H9 (cell line): ENCODE measurements at regions not wholly inside any gene's neighbourhood (a gene's known extent, or its start where the extent isn't known, plus 50 kb on each side); places are given as distances from the start of the nearest gene placed in this dataset.

Source experiments
- DNase-seq: peaks from one replicate; pipeline ENCODE4 v3.0.0-alpha.2; 2017
- H2AFZ ChIP-seq: one replicate; pipeline ENCODE4 v1.6.1; 2013; ENCODE audit warnings: mild to moderate bottlenecking, low read length, control low read depth, moderate library complexity
- H2AK5ac ChIP-seq: 2 replicates; pipeline ENCODE4 v1.6.1; 2013; ENCODE audit warnings: low read length, control low read depth, mixed read lengths; ENCODE audit not compliant: insufficient read length
- H2BK120ac ChIP-seq: one replicate; pipeline ENCODE4 v1.6.1; 2013; ENCODE audit warnings: low read depth, mild to moderate bottlenecking, low read length, control low read depth, inconsistent platforms; ENCODE audit not compliant: poor library complexity, severe bottlenecking
- H2BK12ac ChIP-seq: 2 replicates; pipeline ENCODE4 v1.6.1; 2013; ENCODE audit warnings: low read length, control low read depth, mixed read lengths, low read depth; ENCODE audit not compliant: insufficient read length
- H2BK15ac ChIP-seq: 2 replicates; pipeline ENCODE4 v1.6.1; 2013; ENCODE audit warnings: low read depth, low read length, control low read depth
- H2BK20ac ChIP-seq: one replicate; pipeline ENCODE4 v1.6.1; 2013; ENCODE audit warnings: low read depth, mild to moderate bottlenecking, low read length, control low read depth, inconsistent platforms; ENCODE audit not compliant: poor library complexity, severe bottlenecking
- H2BK5ac ChIP-seq: 2 replicates; pipeline ENCODE4 v1.6.1; 2013; ENCODE audit warnings: low read length, control low read depth, mixed read lengths; ENCODE audit not compliant: insufficient read length
- H3K14ac ChIP-seq: 2 replicates; pipeline ENCODE4 v1.6.1; 2013; ENCODE audit warnings: low read length, control low read depth; ENCODE audit not compliant: insufficient read depth
- H3K18ac ChIP-seq: 2 replicates; pipeline ENCODE4 v1.6.1; 2013; ENCODE audit warnings: low read depth, mild to moderate bottlenecking, mixed read lengths, low read length, control low read depth; ENCODE audit not compliant: insufficient read length
- H3K23ac ChIP-seq: 2 replicates; pipeline ENCODE4 v1.6.1; 2013; ENCODE audit warnings: low read length, control low read depth, mixed read lengths, low read depth; ENCODE audit not compliant: insufficient read length
- H3K23me2 ChIP-seq: 2 replicates; pipeline ENCODE4 v1.6.1; 2013; ENCODE audit warnings: low read depth, mild to moderate bottlenecking, mixed read lengths, low read length, control low read depth; ENCODE audit not compliant: insufficient read length, poor library complexity, severe bottlenecking
- H3K27ac ChIP-seq: 2 replicates; pipeline ENCODE4 v1.5.1; 2013; ENCODE audit warnings: low read length, control low read depth, mixed read lengths, low read depth; ENCODE audit not compliant: insufficient read length
- H3K27me3 ChIP-seq: 2 replicates; pipeline ENCODE4 v1.6.1; 2013; ENCODE audit warnings: low read length, control low read depth, inconsistent platforms; ENCODE audit not compliant: insufficient read depth
- H3K4ac ChIP-seq: 2 replicates; pipeline ENCODE4 v1.6.1; 2013; ENCODE audit warnings: low read depth, mild to moderate bottlenecking, control low read depth, inconsistent platforms, low read length, moderate library complexity
- H3K4me1 ChIP-seq: 2 replicates; pipeline ENCODE4 v1.6.1; 2013; ENCODE audit warnings: low read length, control low read depth, inconsistent platforms; ENCODE audit not compliant: insufficient read depth
- H3K4me2 ChIP-seq: 2 replicates; pipeline ENCODE4 v1.6.1; 2013; ENCODE audit warnings: low read length, control low read depth, mixed read lengths; ENCODE audit not compliant: insufficient read length, insufficient read depth
- H3K56ac ChIP-seq: 2 replicates; pipeline ENCODE4 v1.6.1; 2013; ENCODE audit warnings: low read depth, mild to moderate bottlenecking, mixed read lengths, low read length, control low read depth; ENCODE audit not compliant: insufficient read length
- H3K79me1 ChIP-seq: 2 replicates; pipeline ENCODE4 v1.6.1; 2013; ENCODE audit warnings: low read depth, mild to moderate bottlenecking, moderate library complexity, low read length, control low read depth, inconsistent platforms; ENCODE audit not compliant: insufficient read depth, poor library complexity, severe bottlenecking
- H3K79me2 ChIP-seq: 2 replicates; pipeline ENCODE4 v1.6.1; 2013; ENCODE audit warnings: low read length, control low read depth, inconsistent platforms; ENCODE audit not compliant: insufficient read depth
- H3K9ac ChIP-seq: 2 replicates; pipeline ENCODE4 v1.6.1; 2013; ENCODE audit warnings: low read length, control low read depth, mixed read lengths; ENCODE audit not compliant: insufficient read length; ENCODE audit errors: extremely low read depth
- H3K9me3 ChIP-seq: one replicate; pipeline ENCODE4 v1.6.1; 2013; ENCODE audit warnings: low read depth, low read length, inconsistent platforms; ENCODE audit not compliant: control insufficient read depth
- H3T11ph ChIP-seq: one replicate; pipeline ENCODE4 v1.6.1; 2013; ENCODE audit warnings: mild to moderate bottlenecking, low read length, control low read depth, inconsistent platforms
- H4K20me1 ChIP-seq: one replicate; pipeline ENCODE4 v1.6.1; 2013; ENCODE audit not compliant: control insufficient read depth, insufficient read length, insufficient read depth
- H4K5ac ChIP-seq: 2 replicates; pipeline ENCODE4 v1.6.1; 2013; ENCODE audit warnings: low read depth, mild to moderate bottlenecking, mixed read lengths, low read length, control low read depth; ENCODE audit not compliant: insufficient read length
- H4K8ac ChIP-seq: replicated peaks from 2 replicates; pipeline ENCODE4 v1.6.1; 2013; ENCODE audit warnings: low read length, control low read depth, mixed read lengths, low read depth; ENCODE audit not compliant: insufficient read length
- H4K91ac ChIP-seq: 2 replicates; pipeline ENCODE4 v1.6.1; 2013; ENCODE audit warnings: low read depth, mild to moderate bottlenecking, moderate library complexity, mixed read lengths, low read length, control low read depth; ENCODE audit not compliant: insufficient read length
- H3K27ac Mint-ChIP-seq, 3 experiments: 2 replicates in 2 of 3; 3 replicates in 1 of 3; pipeline ENCODE4 v1.8.0; 2020 to 2021; ENCODE audit warnings: mixed read lengths in 3 of 3, mild to moderate bottlenecking in 1 of 3, moderate library complexity in 1 of 3
- H3K27me3 Mint-ChIP-seq: 2 replicates; pipeline ENCODE4 v1.8.0; 2021; ENCODE audit warnings: low read depth, mild to moderate bottlenecking, moderate library complexity, mixed read lengths
- H3K36me3 Mint-ChIP-seq, 3 experiments: 2 replicates in 2 of 3; 3 replicates in 1 of 3; pipeline ENCODE4 v1.8.0; 2020 to 2021; ENCODE audit warnings: low read depth in 3 of 3, mixed read lengths in 3 of 3; ENCODE audit not compliant: insufficient read depth in 1 of 3
- H3K4me1 Mint-ChIP-seq, 2 experiments: 2 replicates each; pipeline ENCODE4 v1.8.0; 2020; ENCODE audit warnings: mixed read lengths in 2 of 2
- H3K4me3 Mint-ChIP-seq, 2 experiments: 2 replicates in 1 of 2; 3 replicates in 1 of 2; pipeline ENCODE4 v1.8.0; 2020 to 2021; ENCODE audit warnings: mild to moderate bottlenecking in 2 of 2, mixed read lengths in 2 of 2, moderate library complexity in 1 of 2
- H3K9me3 Mint-ChIP-seq, 2 experiments: 2 replicates in 1 of 2; 3 replicates in 1 of 2; pipeline ENCODE4 v1.8.0; 2020; ENCODE audit warnings: mild to moderate bottlenecking in 2 of 2, mixed read lengths in 2 of 2, moderate library complexity in 1 of 2
- TF ChIP-seq, protein P1 (sequence below): fragments of 200-600 bp; sonication (generic); conservative IDR thresholded peaks from 3 replicates; pipeline ENCODE4 v1.8.0; 2021; ENCODE audit warnings: antibody characterized with exemption, mild to moderate bottlenecking

DNA sequence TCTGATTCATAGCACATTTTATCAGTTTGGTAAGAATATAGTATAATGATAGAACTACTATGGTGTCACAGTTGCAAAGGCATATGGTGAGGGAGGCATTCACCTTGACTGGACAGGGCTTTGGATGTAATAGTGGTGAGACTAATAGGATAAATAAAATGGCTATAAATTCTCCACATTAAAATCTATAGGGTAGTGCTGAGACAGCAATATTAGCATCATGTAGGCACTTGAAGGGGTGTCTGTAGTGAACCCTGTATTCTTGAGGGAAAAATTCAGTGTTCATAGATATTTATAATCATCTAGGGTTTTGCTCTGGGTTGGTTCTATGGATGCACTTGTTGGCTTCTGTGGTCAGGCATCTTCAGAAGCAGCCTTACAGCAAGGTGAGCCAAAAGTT lies 59.3 kb upstream of the ICA1 start:
- H3K4me1 Mint-ChIP-seq: peaks cover 0 to 5% of the 10 kb centered on the region in 2 experiments; a peak in 1 of 4 replicates
- no peak overlapping the region for H3K18ac ChIP-seq

More for the DNA sequence above, 59.3 kb upstream of the ICA1 start:
- no peak overlapping the region for H3K4ac ChIP-seq
- no peaks in the 10 kb centered on the region for H4K20me1 ChIP-seq
- H3K23me2 ChIP-seq: no peaks in the 10 kb centered on the region
- no peaks in the 10 kb centered on the region for H3K4me1 ChIP-seq
- H3K36me3 Mint-ChIP-seq: peaks cover 14 to 18% (median 14%) of the 10 kb centered on the region in 3 experiments
- no peaks in the 10 kb centered on the region for H3K79me2 ChIP-seq
- H2BK20ac ChIP-seq: no peak overlapping the region
- no peak overlapping the region for H3K23ac ChIP-seq
- no peak overlapping the region for H3K14ac ChIP-seq
- H3T11ph ChIP-seq: no peak overlapping the region
- H3K27me3 ChIP-seq: no peaks in the 10 kb centered on the region
- H3K9me3 Mint-ChIP-seq: peaks cover 10 to 20% of the 10 kb centered on the region in 2 experiments
- H3K27me3 Mint-ChIP-seq: no peaks in the 10 kb centered on the region
- H3K27ac ChIP-seq: no peak overlapping the region
- H3K4me3 Mint-ChIP-seq: no peak overlapping the region
- no peak overlapping the region for H4K91ac ChIP-seq
- no peak overlapping the region for H4K8ac ChIP-seq
- H2BK15ac ChIP-seq: no peak overlapping the region
- no peak for DNase-seq
- no peak overlapping the region for H2AK5ac ChIP-seq
- no peak overlapping the region for H2AFZ ChIP-seq
- H2BK5ac ChIP-seq: no peak overlapping the region
- no peak overlapping the region for H2BK12ac ChIP-seq
- H3K9ac ChIP-seq: no peak overlapping the region
- TF ChIP-seq, protein P1, sequence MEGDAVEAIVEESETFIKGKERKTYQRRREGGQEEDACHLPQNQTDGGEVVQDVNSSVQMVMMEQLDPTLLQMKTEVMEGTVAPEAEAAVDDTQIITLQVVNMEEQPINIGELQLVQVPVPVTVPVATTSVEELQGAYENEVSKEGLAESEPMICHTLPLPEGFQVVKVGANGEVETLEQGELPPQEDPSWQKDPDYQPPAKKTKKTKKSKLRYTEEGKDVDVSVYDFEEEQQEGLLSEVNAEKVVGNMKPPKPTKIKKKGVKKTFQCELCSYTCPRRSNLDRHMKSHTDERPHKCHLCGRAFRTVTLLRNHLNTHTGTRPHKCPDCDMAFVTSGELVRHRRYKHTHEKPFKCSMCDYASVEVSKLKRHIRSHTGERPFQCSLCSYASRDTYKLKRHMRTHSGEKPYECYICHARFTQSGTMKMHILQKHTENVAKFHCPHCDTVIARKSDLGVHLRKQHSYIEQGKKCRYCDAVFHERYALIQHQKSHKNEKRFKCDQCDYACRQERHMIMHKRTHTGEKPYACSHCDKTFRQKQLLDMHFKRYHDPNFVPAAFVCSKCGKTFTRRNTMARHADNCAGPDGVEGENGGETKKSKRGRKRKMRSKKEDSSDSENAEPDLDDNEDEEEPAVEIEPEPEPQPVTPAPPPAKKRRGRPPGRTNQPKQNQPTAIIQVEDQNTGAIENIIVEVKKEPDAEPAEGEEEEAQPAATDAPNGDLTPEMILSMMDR: no peak
- no peaks in the 10 kb centered on the region for H3K79me1 ChIP-seq
- H2BK120ac ChIP-seq: no peak overlapping the region
- no peak overlapping the region for H3K56ac ChIP-seq
- H4K5ac ChIP-seq: no peak overlapping the region
- H3K9me3 ChIP-seq: peaks cover 12% of the 10 kb centered on the region
- no peak overlapping the region for H3K27ac Mint-ChIP-seq
- H3K4me2 ChIP-seq: no peak overlapping the region
